Hepatocyte (in vitro differentiated cells): ENCODE measurements at regions not wholly inside any gene's neighbourhood (a gene's known extent, or its start where the extent isn't known, plus 50 kb on each side); places are given as distances from the start of the nearest gene placed in this dataset.

Experiments
- DNase-seq: peaks from one replicate; pipeline ENCODE4 v3.0.0-alpha.2; 2016; ENCODE audit warnings: low spot score
- H2AFZ ChIP-seq: fragments of 200-600 bp; sonication (generic); 2 replicates; pipeline ENCODE4 v1.6.0; 2016; ENCODE audit warnings: antibody characterized with exemption, mild to moderate bottlenecking
- H3K27ac ChIP-seq: fragments of 200-600 bp; sonication (generic); 2 replicates; pipeline ENCODE4 v1.5.1; 2016; ENCODE audit warnings: mild to moderate bottlenecking
- H3K27me3 ChIP-seq: fragments of 200-600 bp; sonication (generic); 2 replicates; pipeline ENCODE4 v1.6.1; 2016
- H3K36me3 ChIP-seq: fragments of 200-600 bp; sonication (generic); replicated peaks from 2 replicates; pipeline ENCODE4 v1.5.1; 2016; ENCODE audit warnings: low read depth; ENCODE audit not compliant: insufficient read depth
- H3K4me1 ChIP-seq: fragments of 200-600 bp; sonication (generic); 2 replicates; pipeline ENCODE4 v1.5.1; 2016; ENCODE audit warnings: mild to moderate bottlenecking, moderate library complexity; ENCODE audit not compliant: insufficient read depth
- H3K4me2 ChIP-seq: fragments of 200-600 bp; sonication (generic); 2 replicates; pipeline ENCODE4 v1.6.0; 2016
- H3K4me3 ChIP-seq: fragments of 200-600 bp; sonication (generic); 2 replicates; pipeline ENCODE4 v1.5.1; 2016; ENCODE audit warnings: mild to moderate bottlenecking
- H3K79me2 ChIP-seq: fragments of 200-600 bp; sonication (generic); 2 replicates; pipeline ENCODE4 v1.6.0; 2017; ENCODE audit warnings: mild to moderate bottlenecking
- H3K9me2 ChIP-seq: fragments of 200-600 bp; sonication (generic); replicated peaks from 2 replicates; pipeline ENCODE4 v1.6.0; 2017; ENCODE audit warnings: mild to moderate bottlenecking; ENCODE audit not compliant: insufficient read depth
- H3K9me3 ChIP-seq: fragments of 200-600 bp; sonication (generic); 2 replicates; pipeline ENCODE4 v1.5.1; 2016; ENCODE audit warnings: low read depth, mild to moderate bottlenecking
- H4K20me1 ChIP-seq: fragments of 200-600 bp; sonication (generic); 2 replicates; pipeline ENCODE4 v1.6.0; 2016; ENCODE audit warnings: mild to moderate bottlenecking; ENCODE audit not compliant: insufficient read depth, poor library complexity, severe bottlenecking
- EZH2 ChIP-seq: fragments of 200-600 bp; sonication (generic); IDR thresholded peaks from 2 replicates; pipeline ENCODE4 v1.6.1; 2016; ENCODE audit warnings: antibody characterized with exemption, mild to moderate bottlenecking, borderline replicate concordance
- EZH2phosphoT487 ChIP-seq: fragments of 200-600 bp; sonication (generic); IDR thresholded peaks from one replicate; pipeline ENCODE4 v1.6.1; 2018; ENCODE audit warnings: antibody characterized with exemption, mild to moderate bottlenecking, low read depth, moderate library complexity; ENCODE audit not compliant: unreplicated experiment, severe bottlenecking
- WGBS: methylation state at CpG from one replicate; pipeline ENCODE4 v1.1.6; 2016; ENCODE audit warnings: low lambda C conversion rate; ENCODE audit errors: missing lambda C conversion rate; 5-methylcytosine and 5-hydroxymethylcytosine counted together
- TF ChIP-seq, protein P1 (sequence below): fragments of 200-600 bp; sonication (generic); IDR thresholded peaks from 2 replicates; pipeline ENCODE4 v1.5.1; 2016; ENCODE audit warnings: antibody characterized with exemption, mild to moderate bottlenecking; ENCODE audit not compliant: poor library complexity

DNA sequence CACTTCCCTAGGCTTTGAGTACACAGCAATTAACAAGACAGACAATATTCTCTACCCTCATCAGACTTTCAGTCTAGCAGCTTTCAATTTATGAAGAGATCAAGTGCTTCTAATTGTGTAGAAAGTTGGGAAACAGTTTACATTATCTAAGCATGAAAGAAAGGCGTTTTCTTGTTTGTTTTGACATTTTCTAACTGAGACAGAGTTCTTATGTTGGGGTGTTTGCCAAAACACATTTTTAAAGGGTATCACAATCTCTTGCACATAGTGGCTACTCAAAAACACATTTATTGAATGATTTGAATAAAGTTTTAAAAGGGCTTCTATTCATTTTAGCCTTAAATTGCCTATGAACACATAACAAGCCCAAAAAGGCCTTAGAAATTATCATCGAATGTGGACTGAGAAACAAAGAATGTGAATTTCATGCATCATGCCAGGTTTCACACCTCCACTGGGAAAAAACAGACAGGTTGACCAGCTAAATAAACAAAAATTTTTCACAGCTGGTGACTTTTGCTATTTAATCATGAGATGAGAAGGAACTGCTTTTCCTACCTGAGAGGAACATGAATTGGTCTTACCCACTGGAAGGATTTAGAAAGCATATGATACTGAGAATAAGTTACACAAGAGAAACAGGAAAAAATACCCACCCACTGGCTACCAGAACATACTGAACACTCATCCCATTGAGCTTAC is 394.5 kb upstream of the PKN2 start:
- WGBS = 73% methylated on average over 2 of the region's 2 CpGs
- Histone ChIP-seq H3K79me2 (no peaks in the 10 kb centered on the region), H3K9me2 (no peaks in the 10 kb centered on the region), H3K4me3 (no peak overlapping the region), H3K27me3 (no peaks in the 10 kb centered on the region), H3K4me1 (no peaks in the 10 kb centered on the region), H4K20me1 (no peaks in the 10 kb centered on the region), H3K4me2 (no peak overlapping the region), H3K36me3 (no peaks in the 10 kb centered on the region), H3K27ac (no peak overlapping the region), H2AFZ (no peak overlapping the region), H3K9me3 (no peaks in the 10 kb centered on the region)
- DNase-seq = no peak
- TF ChIP-seq, protein P1, sequence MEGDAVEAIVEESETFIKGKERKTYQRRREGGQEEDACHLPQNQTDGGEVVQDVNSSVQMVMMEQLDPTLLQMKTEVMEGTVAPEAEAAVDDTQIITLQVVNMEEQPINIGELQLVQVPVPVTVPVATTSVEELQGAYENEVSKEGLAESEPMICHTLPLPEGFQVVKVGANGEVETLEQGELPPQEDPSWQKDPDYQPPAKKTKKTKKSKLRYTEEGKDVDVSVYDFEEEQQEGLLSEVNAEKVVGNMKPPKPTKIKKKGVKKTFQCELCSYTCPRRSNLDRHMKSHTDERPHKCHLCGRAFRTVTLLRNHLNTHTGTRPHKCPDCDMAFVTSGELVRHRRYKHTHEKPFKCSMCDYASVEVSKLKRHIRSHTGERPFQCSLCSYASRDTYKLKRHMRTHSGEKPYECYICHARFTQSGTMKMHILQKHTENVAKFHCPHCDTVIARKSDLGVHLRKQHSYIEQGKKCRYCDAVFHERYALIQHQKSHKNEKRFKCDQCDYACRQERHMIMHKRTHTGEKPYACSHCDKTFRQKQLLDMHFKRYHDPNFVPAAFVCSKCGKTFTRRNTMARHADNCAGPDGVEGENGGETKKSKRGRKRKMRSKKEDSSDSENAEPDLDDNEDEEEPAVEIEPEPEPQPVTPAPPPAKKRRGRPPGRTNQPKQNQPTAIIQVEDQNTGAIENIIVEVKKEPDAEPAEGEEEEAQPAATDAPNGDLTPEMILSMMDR = no peak
- TF ChIP-seq EZH2 = no peak

DNA sequence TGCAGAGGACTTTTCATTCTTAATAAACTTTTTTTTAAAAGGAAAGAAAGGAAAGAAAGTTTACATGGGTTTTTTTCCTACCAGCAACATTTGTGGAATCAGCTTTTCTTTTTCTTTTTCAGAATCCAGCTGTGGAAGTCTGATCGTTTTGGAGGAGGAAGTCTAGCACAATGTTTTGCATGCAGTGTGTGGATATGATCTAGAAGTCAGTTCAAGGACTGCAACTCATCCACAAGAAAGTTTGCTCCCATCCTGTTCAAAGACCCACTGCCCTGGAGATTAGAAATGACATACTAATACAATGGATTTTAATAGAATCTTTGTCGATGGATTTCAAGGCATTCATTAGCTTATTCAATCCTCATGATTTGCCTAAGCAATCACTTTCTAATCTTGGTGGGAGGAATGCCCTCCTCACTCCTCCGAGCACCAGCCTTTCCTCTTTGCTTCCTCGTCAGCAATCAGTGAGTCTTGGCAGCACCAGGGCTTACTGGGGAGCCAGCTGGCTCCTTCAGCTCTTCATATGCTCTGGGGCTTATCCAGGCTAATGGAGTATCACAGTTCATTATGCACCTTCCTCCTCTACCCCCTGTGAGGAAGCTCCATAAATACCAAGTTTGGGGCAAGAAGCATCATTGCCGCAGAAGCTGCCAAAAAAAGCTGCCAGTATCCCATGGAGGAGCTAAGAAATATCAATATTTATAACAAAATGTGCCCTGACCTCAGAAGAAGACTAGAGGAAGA is 392.3 kb upstream of the PKN2 start:
- Histone ChIP-seq H3K79me2 (no peaks in the 10 kb centered on the region), H3K27me3 (no peaks in the 10 kb centered on the region), H4K20me1 (no peaks in the 10 kb centered on the region), H3K4me3 (no peak overlapping the region), H3K4me2 (no peak overlapping the region), H3K27ac (no peak overlapping the region), H3K36me3 (no peaks in the 10 kb centered on the region), H3K9me3 (no peaks in the 10 kb centered on the region), H3K9me2 (no peaks in the 10 kb centered on the region), H2AFZ (no peak overlapping the region), H3K4me1 (no peaks in the 10 kb centered on the region)
- TF ChIP-seq EZH2phosphoT487 = no peak
- TF ChIP-seq, protein P1 = no peak
- TF ChIP-seq EZH2 = no peak
- WGBS = 83% methylated on average over 5 of the region's 5 CpGs
- DNase-seq = no peak

DNA sequence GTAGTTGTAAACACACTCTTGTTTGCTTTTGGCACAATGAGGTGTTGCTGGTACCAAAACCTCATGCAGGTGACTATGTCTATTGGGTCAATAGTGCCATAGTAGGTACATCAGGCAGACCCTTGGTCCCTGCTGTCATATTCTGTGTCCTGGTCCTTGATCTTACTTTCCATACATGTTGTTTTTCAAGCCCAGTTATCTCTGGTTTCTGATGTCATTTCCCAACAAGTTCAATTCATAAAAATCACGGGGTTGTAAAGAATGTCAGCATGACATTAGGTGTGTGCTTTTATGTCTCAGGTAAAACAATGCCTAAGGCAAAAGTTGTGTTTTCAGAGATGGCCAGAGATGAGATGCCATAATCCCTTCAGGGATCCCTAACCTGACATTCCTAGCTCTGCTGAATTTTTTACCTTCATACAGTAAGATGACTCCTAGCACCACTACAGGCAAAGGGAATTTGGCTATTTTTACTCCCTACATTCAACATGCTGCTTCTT is 390.3 kb upstream of the PKN2 start:
- Histone ChIP-seq H3K9me2 (no peaks in the 10 kb centered on the region), H2AFZ (no peak overlapping the region), H3K9me3 (no peaks in the 10 kb centered on the region), H3K79me2 (no peaks in the 10 kb centered on the region), H3K4me2 (no peak overlapping the region), H3K27me3 (no peaks in the 10 kb centered on the region), H3K36me3 (no peaks in the 10 kb centered on the region), H3K4me3 (no peak overlapping the region), H3K4me1 (no peaks in the 10 kb centered on the region), H3K27ac (no peak overlapping the region), H4K20me1 (no peaks in the 10 kb centered on the region)
- no peak for DNase-seq
- 47% methylated on average over 1 of the region's 1 CpG for WGBS
- TF ChIP-seq EZH2phosphoT487 (no peak), EZH2 (no peak)
- TF ChIP-seq, protein P1 = no peak
